DMS 273 treated with DMSO at 0.1 percent for 48 hours (cell line): ENCODE measurements at regions not wholly inside any gene's neighbourhood (a gene's known extent, or its start where the extent isn't known, plus 50 kb on each side); places are given as distances from the start of the nearest gene placed in this dataset.
"Not testable (repeated sequence)": the region's sequence is repeated elsewhere in the genome, so short reads cannot be mapped to it uniquely, and the experiment has no call there.

Source experiments
- DNase-seq: peaks from one replicate; lab custom pipeline; 2025; lab: John Stamatoyannopoulos, UW

GRCh38 chr9:74336161-74336560 is 161.0 kb upstream of the RORB start:
- no peak for DNase-seq

- no peak for DNase-seq
Measured at GRCh38 chr9:74348777-74349176, 148.4 kb upstream of the RORB start.

- no peak for DNase-seq
Measured at GRCh38 chr9:74355107-74355506, 142.0 kb upstream of the RORB start.

- no peak for DNase-seq
Measured at GRCh38 chr9:74357577-74357976, 139.6 kb upstream of the RORB start.

- no peak for DNase-seq
Measured at GRCh38 chr9:74358959-74359358, 138.2 kb upstream of the RORB start.

- no peak for DNase-seq
Measured at GRCh38 chr9:74361508-74361907, 135.6 kb upstream of the RORB start.

- DNase-seq: no peak
Measured at GRCh38 chr9:74362423-74362822, 134.7 kb upstream of the RORB start.

- no peak for DNase-seq
Measured at GRCh38 chr9:74366111-74366510, 131.0 kb upstream of the RORB start.

GRCh38 chr9:74369844-74370243 is 127.3 kb upstream of the RORB start:
- DNase-seq: no peak

- no peak for DNase-seq
Measured at GRCh38 chr9:74373348-74373747, 123.8 kb upstream of the RORB start.

- DNase-seq: no peak
Measured at GRCh38 chr9:74379718-74380117, 117.4 kb upstream of the RORB start.

GRCh38 chr9:74391816-74392215 is 105.3 kb upstream of the RORB start:
- DNase-seq: no peak

GRCh38 chr9:74403581-74403980 is 93.6 kb upstream of the RORB start:
- no peak for DNase-seq

GRCh38 chr9:74404620-74405019 is 92.5 kb upstream of the RORB start:
- DNase-seq: no peak

GRCh38 chr9:74407166-74407565 is 90.0 kb upstream of the RORB start:
- no peak for DNase-seq

GRCh38 chr9:74412236-74412979 is 84.7 kb upstream of the RORB start:
- DNase-seq: no peak

- no peak for DNase-seq
Measured at GRCh38 chr9:74413876-74414275, 83.3 kb upstream of the RORB start.

- no peak for DNase-seq
Measured at GRCh38 chr9:74414325-74414724, 82.8 kb upstream of the RORB start.

- DNase-seq: no peak
Measured at GRCh38 chr9:74415995-74416394, 81.1 kb upstream of the RORB start.

GRCh38 chr9:74424488-74424887 is 72.6 kb upstream of the RORB start:
- DNase-seq: not testable (repeated sequence)

GRCh38 chr9:74431467-74431866 is 65.7 kb upstream of the RORB start:
- no peak for DNase-seq

GRCh38 chr9:74443036-74443750 is 53.9 kb upstream of the RORB start:
- no peak for DNase-seq

GRCh38 chr9:74444369-74444768 is 52.8 kb upstream of the RORB start:
- DNase-seq: no peak
